ENCODE measurements at regions not wholly inside any gene's neighbourhood (a gene's known extent, or its start where the extent isn't known, plus 50 kb on each side); places are given as distances from the start of the nearest gene placed in this dataset.

- no peak for TF ChIP-seq POLR2AphosphoS5 (IDR thresholded peaks at IDR 0.05; ENCODE audit: low read depth, low read length)
- TF ChIP-seq POLR2A (IDR thresholded peaks at IDR 0.05; ENCODE audit: low read depth, low read length), result no peak
- TF ChIP-seq TAF1 (IDR thresholded peaks at IDR 0.05; ENCODE audit: low read depth, low read length), result no peak
- no peak for TF ChIP-seq SPI1 (IDR thresholded peaks at IDR 0.05; ENCODE audit: low read depth, low read length)
Measured at GRCh38 chr10:61016630-61017029, 72.6 kb upstream of the RHOBTB1 start.
